Endodermal cell (in vitro differentiated cells): ENCODE measurements at regions not wholly inside any gene's neighbourhood (a gene's known extent, or its start where the extent isn't known, plus 50 kb on each side); places are given as distances from the start of the nearest gene placed in this dataset.
A peak's percentile ranks its signal among the peaks of the same experiment; 100 is the strongest.

Experiments
- DNase-seq: peaks from one replicate; pipeline ENCODE4 v3.0.0-alpha.2; 2017
- H3K27ac ChIP-seq: 2 replicates; pipeline ENCODE4 v1.5.1; 2013; ENCODE audit warnings: mild to moderate bottlenecking, low read depth, low read length, moderate library complexity
- H3K27me3 ChIP-seq: 2 replicates; pipeline ENCODE4 v1.6.1; 2013; ENCODE audit warnings: mild to moderate bottlenecking, low read length, moderate library complexity; ENCODE audit not compliant: insufficient read depth, control insufficient read depth, poor library complexity, severe bottlenecking
- H3K36me3 ChIP-seq: 2 replicates; pipeline ENCODE4 v1.7.0; 2013; ENCODE audit warnings: mild to moderate bottlenecking, low read length, moderate library complexity; ENCODE audit not compliant: control insufficient read depth, insufficient read depth
- H3K4me1 ChIP-seq: one replicate; pipeline ENCODE4 v1.7.0; 2013; ENCODE audit warnings: low read length; ENCODE audit not compliant: control insufficient read depth, insufficient read depth
- H3K4me3 ChIP-seq: 2 replicates; pipeline ENCODE4 v1.5.1; 2013; ENCODE audit warnings: mild to moderate bottlenecking, low read length, moderate library complexity
- H3K9ac ChIP-seq: 2 replicates; pipeline ENCODE4 v1.6.1; 2013; ENCODE audit warnings: mild to moderate bottlenecking, low read length, moderate library complexity; ENCODE audit not compliant: poor library complexity, severe bottlenecking; ENCODE audit errors: extremely low read depth
- H3K9me3 ChIP-seq: 2 replicates; pipeline ENCODE4 v1.6.1; 2013; ENCODE audit warnings: mild to moderate bottlenecking, low read length, moderate library complexity; ENCODE audit not compliant: control insufficient read depth
- H3K27ac Mint-ChIP-seq: 2 replicates; pipeline ENCODE4 v1.8.0; 2020; ENCODE audit warnings: mixed read lengths
- H3K27me3 Mint-ChIP-seq: 2 replicates; pipeline ENCODE4 v1.8.0; 2021; ENCODE audit warnings: mild to moderate bottlenecking, mixed read lengths; ENCODE audit not compliant: insufficient read depth
- H3K36me3 Mint-ChIP-seq: 2 replicates; pipeline ENCODE4 v1.8.0; 2020; ENCODE audit warnings: low read depth, mixed read lengths
- H3K4me1 Mint-ChIP-seq: 2 replicates; pipeline ENCODE4 v1.8.0; 2020; ENCODE audit warnings: mixed read lengths
- H3K4me3 Mint-ChIP-seq: 2 replicates; pipeline ENCODE4 v1.8.0; 2020; ENCODE audit warnings: mild to moderate bottlenecking, moderate library complexity, mixed read lengths
- H3K9me3 Mint-ChIP-seq: 2 replicates; pipeline ENCODE4 v1.8.0; 2020; ENCODE audit warnings: mild to moderate bottlenecking, mixed read lengths
- CTCF ChIP-seq: fragments of 200-600 bp; sonication (generic); conservative IDR thresholded peaks from 2 replicates; pipeline ENCODE4 v1.5.0; 2021; ENCODE audit warnings: antibody characterized with exemption, mild to moderate bottlenecking
- WGBS, 2 experiments: methylation state at CpG; one replicate each; pipeline versions ENCODE4 v1.1.5 to v1.1.7; 2013; ENCODE audit warnings: missing lambda C conversion rate in 2 of 2, mixed read lengths in 1 of 2; ENCODE audit not compliant: insufficient coverage in 1 of 2, insufficient read length in 1 of 2; 5-methylcytosine and 5-hydroxymethylcytosine counted together

- Histone ChIP-seq H3K9me3 (peaks cover 26% of the 10 kb centered on the region), H3K27me3 (no peaks in the 10 kb centered on the region), H3K36me3 (no peaks in the 10 kb centered on the region), H3K27ac (no peak overlapping the region), H3K4me1 (peaks cover 7% of the 10 kb centered on the region), H3K9ac (no peak overlapping the region), H3K4me3 (no peak overlapping the region)
- Mint-ChIP-seq H3K4me3 (no peak overlapping the region), H3K4me1 (peaks cover 25% of the 10 kb centered on the region), H3K27me3 (no peaks in the 10 kb centered on the region), H3K27ac (no peak overlapping the region), H3K9me3 (peaks cover 26% of the 10 kb centered on the region), H3K36me3 (no peaks in the 10 kb centered on the region)
- no peak for TF ChIP-seq CTCF
- no peak for DNase-seq
These were observed 119.4 kb upstream of the ARPP21 start for GRCh38 chr3:35519936-35520335.

- no peaks in the 10 kb centered on the region for H3K36me3 Mint-ChIP-seq
- Histone ChIP-seq H3K27ac (no peak overlapping the region), H3K4me3 (no peak overlapping the region), H3K27me3 (no peaks in the 10 kb centered on the region), H3K9ac (no peak overlapping the region), H3K4me1 (peaks cover 7% of the 10 kb centered on the region), H3K36me3 (no peaks in the 10 kb centered on the region), H3K9me3 (peaks cover 33% of the 10 kb centered on the region)
- H3K4me1 Mint-ChIP-seq = peaks cover 28% of the 10 kb centered on the region
- H3K27ac Mint-ChIP-seq = no peak overlapping the region
- no peak for TF ChIP-seq CTCF
- 92 to 94% methylated on average over 2 to 3 of the region's 3 CpGs for WGBS, 2 experiments
- no peaks in the 10 kb centered on the region for H3K27me3 Mint-ChIP-seq
- DNase-seq = no peak
- no peak overlapping the region for H3K4me3 Mint-ChIP-seq
- H3K9me3 Mint-ChIP-seq = peaks cover 26% of the 10 kb centered on the region
These were observed 118.1 kb upstream of the ARPP21 start for GRCh38 chr3:35521196-35521595.

GRCh38 chr3:35522450-35522849 lies 116.9 kb upstream of the ARPP21 start:
- H3K27me3 Mint-ChIP-seq = no peaks in the 10 kb centered on the region
- DNase-seq = no peak
- TF ChIP-seq CTCF = no peak

More at GRCh38 chr3:35522450-35522849, 116.9 kb upstream of the ARPP21 start:
- Histone ChIP-seq H3K27me3 (no peaks in the 10 kb centered on the region), H3K36me3 (no peaks in the 10 kb centered on the region), H3K9ac (no peak overlapping the region), H3K4me3 (no peak overlapping the region), H3K9me3 (peaks cover 29% of the 10 kb centered on the region), H3K27ac (no peak overlapping the region), H3K4me1 (peaks cover 7% of the 10 kb centered on the region)
- Mint-ChIP-seq H3K4me1 (peaks cover 40% of the 10 kb centered on the region), H3K36me3 (no peaks in the 10 kb centered on the region), H3K4me3 (no peak overlapping the region), H3K27ac (peak overlapping the region; percentile 16), H3K9me3 (peaks cover 17% of the 10 kb centered on the region)
- WGBS, 2 experiments = 89 to 100% methylated on average over 1 to 3 of the region's 3 CpGs
